NCI-H1092 treated with DMSO at 0.1 percent for 48 hours (cell line): ENCODE measurements at regions not wholly inside any gene's neighbourhood (a gene's known extent, or its start where the extent isn't known, plus 50 kb on each side); places are given as distances from the start of the nearest gene placed in this dataset.
A peak's percentile ranks its signal among the peaks of the same experiment; 100 is the strongest.
"Not testable (repeated sequence)": the region's sequence is repeated elsewhere in the genome, so short reads cannot be mapped to it uniquely, and the experiment has no call there.

Experiments used
- DNase-seq: peaks from one replicate; lab custom pipeline; 2025; lab: John Stamatoyannopoulos, UW

GRCh38 chrX:25851141-25851540 lies 287.0 kb upstream of the MAGEB18 start:
- DNase-seq = no peak

- no peak for DNase-seq
Observed at GRCh38 chrX:25853002-25853479, 285.1 kb upstream of the MAGEB18 start.

- DNase-seq = no peak
Observed at GRCh38 chrX:25858273-25858880, 279.8 kb upstream of the MAGEB18 start.

GRCh38 chrX:25860322-25860721 lies 277.8 kb upstream of the MAGEB18 start:
- DNase-seq = no peak

- DNase-seq = no peak
Observed at GRCh38 chrX:25869761-25870160, 268.4 kb upstream of the MAGEB18 start.

- no peak for DNase-seq
Observed at GRCh38 chrX:25872786-25873185, 265.4 kb upstream of the MAGEB18 start.

- DNase-seq = no peak
Observed at GRCh38 chrX:25873196-25873595, 264.9 kb upstream of the MAGEB18 start.

- no peak for DNase-seq
Observed at GRCh38 chrX:25878806-25879205, 259.3 kb upstream of the MAGEB18 start.

GRCh38 chrX:25882503-25882902 lies 255.6 kb upstream of the MAGEB18 start:
- not testable (repeated sequence) for DNase-seq

- DNase-seq = no peak
Observed at GRCh38 chrX:25897758-25898157, 240.4 kb upstream of the MAGEB18 start.

GRCh38 chrX:25905728-25906127 lies 232.4 kb upstream of the MAGEB18 start:
- DNase-seq = not testable (repeated sequence)

GRCh38 chrX:25925946-25926345 lies 212.2 kb upstream of the MAGEB18 start:
- no peak for DNase-seq

- no peak for DNase-seq
Observed at GRCh38 chrX:25928316-25928715, 209.8 kb upstream of the MAGEB18 start.

- DNase-seq = no peak
Observed at GRCh38 chrX:25941087-25941486, 197.1 kb upstream of the MAGEB18 start.

GRCh38 chrX:25941559-25942250 lies 196.4 kb upstream of the MAGEB18 start:
- no peak for DNase-seq

- DNase-seq = peak; percentile 6
Observed at GRCh38 chrX:25968920-25969319, 169.2 kb upstream of the MAGEB18 start.

- DNase-seq = no peak
Observed at GRCh38 chrX:25976683-25977310, 161.3 kb upstream of the MAGEB18 start.

- DNase-seq = no peak
Observed at GRCh38 chrX:25998687-25999086, 139.5 kb upstream of the MAGEB18 start.

- no peak for DNase-seq
Observed at GRCh38 chrX:26007462-26007861, 130.7 kb upstream of the MAGEB18 start.

- no peak for DNase-seq
Observed at GRCh38 chrX:26008042-26008441, 130.1 kb upstream of the MAGEB18 start.

- DNase-seq = no peak
Observed at GRCh38 chrX:26008691-26009090, 129.5 kb upstream of the MAGEB18 start.

GRCh38 chrX:26019386-26019785 lies 118.8 kb upstream of the MAGEB18 start:
- DNase-seq = no peak

- DNase-seq = no peak
Observed at GRCh38 chrX:26026179-26026578, 112.0 kb upstream of the MAGEB18 start.
